ENCODE measurements at regions not wholly inside any gene's neighbourhood (a gene's known extent, or its start where the extent isn't known, plus 50 kb on each side); places are given as distances from the start of the nearest gene placed in this dataset.

DNA sequence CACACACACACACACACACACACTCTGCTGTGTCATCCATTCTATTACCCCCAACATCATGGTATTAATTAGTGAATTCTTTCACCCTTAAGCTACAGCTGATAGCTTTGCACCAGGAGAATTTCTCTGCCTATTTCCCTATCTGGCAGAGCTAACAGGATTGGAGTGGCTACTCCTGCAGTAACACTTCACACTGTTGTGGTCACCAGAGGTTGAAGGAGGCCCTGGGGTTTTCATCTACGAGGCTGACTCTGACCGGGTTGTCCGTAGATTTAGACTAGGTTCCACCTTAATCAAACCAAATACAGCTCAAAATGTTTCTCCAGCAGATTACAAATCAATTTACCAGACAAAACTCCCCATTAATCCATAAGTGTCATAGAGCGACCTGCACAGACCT, 69.2 kb upstream of the RIPOR2 start:
- TF ChIP-seq, protein P1, sequence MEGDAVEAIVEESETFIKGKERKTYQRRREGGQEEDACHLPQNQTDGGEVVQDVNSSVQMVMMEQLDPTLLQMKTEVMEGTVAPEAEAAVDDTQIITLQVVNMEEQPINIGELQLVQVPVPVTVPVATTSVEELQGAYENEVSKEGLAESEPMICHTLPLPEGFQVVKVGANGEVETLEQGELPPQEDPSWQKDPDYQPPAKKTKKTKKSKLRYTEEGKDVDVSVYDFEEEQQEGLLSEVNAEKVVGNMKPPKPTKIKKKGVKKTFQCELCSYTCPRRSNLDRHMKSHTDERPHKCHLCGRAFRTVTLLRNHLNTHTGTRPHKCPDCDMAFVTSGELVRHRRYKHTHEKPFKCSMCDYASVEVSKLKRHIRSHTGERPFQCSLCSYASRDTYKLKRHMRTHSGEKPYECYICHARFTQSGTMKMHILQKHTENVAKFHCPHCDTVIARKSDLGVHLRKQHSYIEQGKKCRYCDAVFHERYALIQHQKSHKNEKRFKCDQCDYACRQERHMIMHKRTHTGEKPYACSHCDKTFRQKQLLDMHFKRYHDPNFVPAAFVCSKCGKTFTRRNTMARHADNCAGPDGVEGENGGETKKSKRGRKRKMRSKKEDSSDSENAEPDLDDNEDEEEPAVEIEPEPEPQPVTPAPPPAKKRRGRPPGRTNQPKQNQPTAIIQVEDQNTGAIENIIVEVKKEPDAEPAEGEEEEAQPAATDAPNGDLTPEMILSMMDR (IDR thresholded peaks at IDR 0.05), result no peak
- no peak for TF ChIP-seq ESRRA (CRISPR knock-in tag; IDR thresholded peaks at IDR 0.05; ENCODE audit: borderline replicate concordance)
- TF ChIP-seq USF1 (CRISPR knock-in tag; IDR thresholded peaks at IDR 0.05), result no peak
- no peak for TF ChIP-seq NR1H2 (CRISPR knock-in tag; IDR thresholded peaks at IDR 0.05)
- no peak for TF ChIP-seq ZNF232 (CRISPR knock-in tag; IDR thresholded peaks at IDR 0.05)
- TF ChIP-seq, protein P2, sequence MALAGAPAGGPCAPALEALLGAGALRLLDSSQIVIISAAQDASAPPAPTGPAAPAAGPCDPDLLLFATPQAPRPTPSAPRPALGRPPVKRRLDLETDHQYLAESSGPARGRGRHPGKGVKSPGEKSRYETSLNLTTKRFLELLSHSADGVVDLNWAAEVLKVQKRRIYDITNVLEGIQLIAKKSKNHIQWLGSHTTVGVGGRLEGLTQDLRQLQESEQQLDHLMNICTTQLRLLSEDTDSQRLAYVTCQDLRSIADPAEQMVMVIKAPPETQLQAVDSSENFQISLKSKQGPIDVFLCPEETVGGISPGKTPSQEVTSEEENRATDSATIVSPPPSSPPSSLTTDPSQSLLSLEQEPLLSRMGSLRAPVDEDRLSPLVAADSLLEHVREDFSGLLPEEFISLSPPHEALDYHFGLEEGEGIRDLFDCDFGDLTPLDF (CRISPR knock-in tag; IDR thresholded peaks at IDR 0.05), result no peak
- no peak for TF ChIP-seq CREB1 (CRISPR knock-in tag; IDR thresholded peaks at IDR 0.05)
- no peak for TF ChIP-seq SP1 (CRISPR knock-in tag; conservative IDR thresholded peaks at IDR 0.05)
- no peak for TF ChIP-seq JUN (CRISPR knock-in tag; IDR thresholded peaks at IDR 0.05)
- no peak for TF ChIP-seq HMGXB4 (CRISPR knock-in tag; IDR thresholded peaks at IDR 0.05)

Data from WTC11 (cell line).